ENCODE measurements at regions not wholly inside any gene's neighbourhood (a gene's known extent, or its start where the extent isn't known, plus 50 kb on each side); places are given as distances from the start of the nearest gene placed in this dataset.

DNA sequence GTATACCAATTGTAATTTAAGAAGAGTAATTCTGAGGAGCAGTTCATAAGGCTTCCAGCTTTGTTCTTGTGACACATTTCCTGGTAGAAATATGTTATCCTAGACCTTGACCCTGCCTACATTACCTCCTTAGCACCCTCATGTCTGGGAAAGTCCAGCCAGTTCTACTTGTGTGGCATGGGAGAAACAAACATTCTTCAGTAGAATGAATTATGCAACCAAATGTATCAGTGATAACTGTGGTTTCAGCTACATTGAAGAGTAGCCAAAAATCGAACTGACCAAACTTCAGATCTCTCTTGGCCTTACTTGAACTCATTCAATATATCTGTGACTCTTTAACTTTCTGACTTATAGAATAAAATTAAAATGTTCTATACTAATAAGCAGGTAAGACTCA is 308.1 kb upstream of the LYPLAL1 start (continued):
- TF ChIP-seq, protein P1, sequence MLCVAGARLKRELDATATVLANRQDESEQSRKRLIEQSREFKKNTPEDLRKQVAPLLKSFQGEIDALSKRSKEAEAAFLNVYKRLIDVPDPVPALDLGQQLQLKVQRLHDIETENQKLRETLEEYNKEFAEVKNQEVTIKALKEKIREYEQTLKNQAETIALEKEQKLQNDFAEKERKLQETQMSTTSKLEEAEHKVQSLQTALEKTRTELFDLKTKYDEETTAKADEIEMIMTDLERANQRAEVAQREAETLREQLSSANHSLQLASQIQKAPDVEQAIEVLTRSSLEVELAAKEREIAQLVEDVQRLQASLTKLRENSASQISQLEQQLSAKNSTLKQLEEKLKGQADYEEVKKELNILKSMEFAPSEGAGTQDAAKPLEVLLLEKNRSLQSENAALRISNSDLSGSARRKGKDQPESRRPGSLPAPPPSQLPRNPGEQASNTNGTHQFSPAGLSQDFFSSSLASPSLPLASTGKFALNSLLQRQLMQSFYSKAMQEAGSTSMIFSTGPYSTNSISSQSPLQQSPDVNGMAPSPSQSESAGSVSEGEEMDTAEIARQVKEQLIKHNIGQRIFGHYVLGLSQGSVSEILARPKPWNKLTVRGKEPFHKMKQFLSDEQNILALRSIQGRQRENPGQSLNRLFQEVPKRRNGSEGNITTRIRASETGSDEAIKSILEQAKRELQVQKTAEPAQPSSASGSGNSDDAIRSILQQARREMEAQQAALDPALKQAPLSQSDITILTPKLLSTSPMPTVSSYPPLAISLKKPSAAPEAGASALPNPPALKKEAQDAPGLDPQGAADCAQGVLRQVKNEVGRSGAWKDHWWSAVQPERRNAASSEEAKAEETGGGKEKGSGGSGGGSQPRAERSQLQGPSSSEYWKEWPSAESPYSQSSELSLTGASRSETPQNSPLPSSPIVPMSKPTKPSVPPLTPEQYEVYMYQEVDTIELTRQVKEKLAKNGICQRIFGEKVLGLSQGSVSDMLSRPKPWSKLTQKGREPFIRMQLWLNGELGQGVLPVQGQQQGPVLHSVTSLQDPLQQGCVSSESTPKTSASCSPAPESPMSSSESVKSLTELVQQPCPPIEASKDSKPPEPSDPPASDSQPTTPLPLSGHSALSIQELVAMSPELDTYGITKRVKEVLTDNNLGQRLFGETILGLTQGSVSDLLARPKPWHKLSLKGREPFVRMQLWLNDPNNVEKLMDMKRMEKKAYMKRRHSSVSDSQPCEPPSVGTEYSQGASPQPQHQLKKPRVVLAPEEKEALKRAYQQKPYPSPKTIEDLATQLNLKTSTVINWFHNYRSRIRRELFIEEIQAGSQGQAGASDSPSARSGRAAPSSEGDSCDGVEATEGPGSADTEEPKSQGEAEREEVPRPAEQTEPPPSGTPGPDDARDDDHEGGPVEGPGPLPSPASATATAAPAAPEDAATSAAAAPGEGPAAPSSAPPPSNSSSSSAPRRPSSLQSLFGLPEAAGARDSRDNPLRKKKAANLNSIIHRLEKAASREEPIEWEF (IDR thresholded peaks at IDR 0.05; ENCODE audit: insufficient replicate concordance, low read depth, low read length), result no peak
- TF ChIP-seq IRF4 (IDR thresholded peaks at IDR 0.05; ENCODE audit: low read depth, low read length), result no peak
- no peak for TF ChIP-seq JUNB (IDR thresholded peaks at IDR 0.05)
- TF ChIP-seq SMAD1 (IDR thresholded peaks at IDR 0.05; ENCODE audit: low read depth, partially characterized antibody), result no peak
- TF ChIP-seq ZZZ3 (IDR thresholded peaks at IDR 0.05; ENCODE audit: control insufficient read depth, insufficient read length, low read depth), result no peak
- no peak for TF ChIP-seq NR2C1 (IDR thresholded peaks at IDR 0.05)
- TF ChIP-seq FOS (IDR thresholded peaks at IDR 0.05; ENCODE audit: borderline replicate concordance, extremely low read depth, insufficient read length), result no peak
- TF ChIP-seq CBFB (IDR thresholded peaks at IDR 0.05; ENCODE audit: low read depth), result no peak
- no peak for TF ChIP-seq SMARCA5 (IDR thresholded peaks at IDR 0.05)
- no peak for TF ChIP-seq BACH1 (IDR thresholded peaks at IDR 0.05; ENCODE audit: borderline replicate concordance)
- TF ChIP-seq NR2C2 (IDR thresholded peaks at IDR 0.05; ENCODE audit: borderline replicate concordance, control insufficient read depth, insufficient read length, low read depth), result no peak
- TF ChIP-seq, protein P2, sequence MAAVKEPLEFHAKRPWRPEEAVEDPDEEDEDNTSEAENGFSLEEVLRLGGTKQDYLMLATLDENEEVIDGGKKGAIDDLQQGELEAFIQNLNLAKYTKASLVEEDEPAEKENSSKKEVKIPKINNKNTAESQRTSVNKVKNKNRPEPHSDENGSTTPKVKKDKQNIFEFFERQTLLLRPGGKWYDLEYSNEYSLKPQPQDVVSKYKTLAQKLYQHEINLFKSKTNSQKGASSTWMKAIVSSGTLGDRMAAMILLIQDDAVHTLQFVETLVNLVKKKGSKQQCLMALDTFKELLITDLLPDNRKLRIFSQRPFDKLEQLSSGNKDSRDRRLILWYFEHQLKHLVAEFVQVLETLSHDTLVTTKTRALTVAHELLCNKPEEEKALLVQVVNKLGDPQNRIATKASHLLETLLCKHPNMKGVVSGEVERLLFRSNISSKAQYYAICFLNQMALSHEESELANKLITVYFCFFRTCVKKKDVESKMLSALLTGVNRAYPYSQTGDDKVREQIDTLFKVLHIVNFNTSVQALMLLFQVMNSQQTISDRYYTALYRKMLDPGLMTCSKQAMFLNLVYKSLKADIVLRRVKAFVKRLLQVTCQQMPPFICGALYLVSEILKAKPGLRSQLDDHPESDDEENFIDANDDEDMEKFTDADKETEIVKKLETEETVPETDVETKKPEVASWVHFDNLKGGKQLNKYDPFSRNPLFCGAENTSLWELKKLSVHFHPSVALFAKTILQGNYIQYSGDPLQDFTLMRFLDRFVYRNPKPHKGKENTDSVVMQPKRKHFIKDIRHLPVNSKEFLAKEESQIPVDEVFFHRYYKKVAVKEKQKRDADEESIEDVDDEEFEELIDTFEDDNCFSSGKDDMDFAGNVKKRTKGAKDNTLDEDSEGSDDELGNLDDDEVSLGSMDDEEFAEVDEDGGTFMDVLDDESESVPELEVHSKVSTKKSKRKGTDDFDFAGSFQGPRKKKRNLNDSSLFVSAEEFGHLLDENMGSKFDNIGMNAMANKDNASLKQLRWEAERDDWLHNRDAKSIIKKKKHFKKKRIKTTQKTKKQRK (IDR thresholded peaks at IDR 0.05; ENCODE audit: low read depth, low read length), result no peak

Measured in GM12878 (cell line).